A549 (cell line): ENCODE measurements at regions not wholly inside any gene's neighbourhood (a gene's known extent, or its start where the extent isn't known, plus 50 kb on each side); places are given as distances from the start of the nearest gene placed in this dataset.

ENCODE experiments used
- ATAC-seq, 2 experiments: fragments of 200-7000 bp in 1 of 2; fragments of >200 bp in 1 of 2; cut with Nextera tagmentation in 1 of 2; cut with Tn5 transposase in 1 of 2; 3 replicates each; pipeline versions ENCODE4 v1.8.0 to v1.9.1; 2018 to 2020; ENCODE audit warnings: mild to moderate bottlenecking in 1 of 2, moderate library complexity in 1 of 2
- CTCF ChIA-PET: fragments of 300-600 bp; sonication (Branson Sonifier 250); formaldehyde crosslinking; extraction: SDS; loops from one replicate; lab custom pipeline; 2021; ENCODE audit warnings: antibody characterized with exemption, inconsistent platforms; lab: Yijun Ruan, JAX
- POLR2A ChIA-PET: fragments of 350-600 bp; formaldehyde crosslinking; extraction: SDS; loops from one replicate; lab custom pipeline; 2021; ENCODE audit warnings: antibody characterized with exemption, inconsistent platforms; lab: Yijun Ruan, JAX
- DNase-seq, 2 experiments: peaks; one replicate each; pipeline versions ENCODE4 v3.0.0 to v3.0.0-alpha.2; 2011 to 2016; ENCODE audit warnings: low read depth in 1 of 2, low spot score in 1 of 2
- FAIRE-seq: peaks from 2 replicates; lab custom pipeline; 2011; peaks lifted over from hg19 to GRCh38; lab: Jason Lieb, UNC
- H3K27ac ChIP-seq, 2 experiments: fragments of >200 bp; sonication (Bioruptor Twin); formaldehyde crosslinking; 3 replicates each; pipeline ENCODE4 v1.5.1; 2016 to 2017
- H3K4me1 ChIP-seq: fragments of >200 bp; sonication (Bioruptor Twin); formaldehyde crosslinking; 3 replicates; pipeline ENCODE4 v1.6.1; 2016
- H3K4me2 ChIP-seq: fragments of >200 bp; sonication (Bioruptor Twin); formaldehyde crosslinking; 3 replicates; pipeline ENCODE4 v1.6.1; 2016
- H3K4me3 ChIP-seq: fragments of >200 bp; sonication (Bioruptor Twin); formaldehyde crosslinking; 3 replicates; pipeline ENCODE4 v1.5.1; 2016
- H3K9me3 ChIP-seq: fragments of >200 bp; sonication (Bioruptor Twin); formaldehyde crosslinking; 3 replicates; pipeline ENCODE4 v1.6.1; 2016
- CBX8 ChIP-seq: fragments of 200-600 bp; sonication (generic); IDR thresholded peaks from 2 replicates; pipeline ENCODE4 v1.6.1; 2016
- CHD2 ChIP-seq: fragments of 150-350 bp; IDR thresholded peaks from 2 replicates; pipeline ENCODE4 v1.6.1; 2014; ENCODE audit warnings: low read length; ENCODE audit not compliant: partially characterized antibody
- CHD4 ChIP-seq: fragments of 200-600 bp; sonication (generic); IDR thresholded peaks from 2 replicates; pipeline ENCODE4 v1.6.1; 2016; ENCODE audit warnings: antibody characterized with exemption, mild to moderate bottlenecking, borderline replicate concordance
- EHF ChIP-seq: fragments of 250-450 bp; sonication (Bioruptor Pico); IDR thresholded peaks from 2 replicates; pipeline ENCODE4 v1.5.0; 2020; ENCODE audit warnings: mild to moderate bottlenecking
- EHMT2 ChIP-seq: fragments of 200-600 bp; sonication (generic); IDR thresholded peaks from 2 replicates; pipeline ENCODE4 v1.6.1; 2016; ENCODE audit warnings: antibody characterized with exemption, low read depth, mild to moderate bottlenecking, moderate library complexity
- EP300 ChIP-seq, 2 experiments: fragments of >200 bp; sonication (Bioruptor Twin); formaldehyde crosslinking; IDR thresholded peaks; 2 replicates in 1 of 2; 3 replicates in 1 of 2; pipeline ENCODE4 v1.6.1; 2016 to 2017
- ESRRA ChIP-seq: fragments of 150-350 bp; IDR thresholded peaks from 2 replicates; pipeline ENCODE4 v1.6.1; 2014; ENCODE audit warnings: mild to moderate bottlenecking, low read length, borderline replicate concordance
- GATA3 ChIP-seq: IDR thresholded peaks from 2 replicates; pipeline ENCODE4 v1.6.1; 2012; ENCODE audit warnings: borderline replicate concordance
- HEYL ChIP-seq: fragments of 250-450 bp; sonication (Bioruptor Pico); IDR thresholded peaks from 2 replicates; pipeline ENCODE4 v1.8.0; 2021; ENCODE audit warnings: mild to moderate bottlenecking, moderate library complexity
- HOXB5 ChIP-seq: fragments of 250-450 bp; sonication (Bioruptor Pico); IDR thresholded peaks from 2 replicates; pipeline ENCODE4 v1.5.0; 2020; ENCODE audit warnings: mild to moderate bottlenecking, moderate library complexity
- JUN ChIP-seq, 2 experiments: fragments of >200 bp; sonication (Bioruptor Twin); formaldehyde crosslinking; IDR thresholded peaks; 2 replicates in 1 of 2; 3 replicates in 1 of 2; pipeline ENCODE4 v1.6.1; 2016 to 2017
- JUNB ChIP-seq: fragments of >200 bp; sonication (Bioruptor Twin); formaldehyde crosslinking; IDR thresholded peaks from 2 replicates; pipeline ENCODE4 v1.6.1; 2016
- KDM1A ChIP-seq: fragments of 200-600 bp; sonication (generic); IDR thresholded peaks from 2 replicates; pipeline ENCODE4 v1.6.1; 2016; ENCODE audit warnings: low read depth, mild to moderate bottlenecking
- MYC ChIP-seq: IDR thresholded peaks from 2 replicates; pipeline ENCODE4 v1.6.1; 2012; ENCODE audit warnings: mild to moderate bottlenecking, inconsistent platforms, low read length, improper control_type of control experiment, borderline replicate concordance
- NFE2L2 ChIP-seq: fragments of 150-350 bp; conservative IDR thresholded peaks from 2 replicates; pipeline ENCODE4 v1.6.1; 2014; ENCODE audit warnings: low read length
- POLR2A ChIP-seq: IDR thresholded peaks from 2 replicates; pipeline ENCODE4 v1.6.1; 2012; ENCODE audit warnings: mild to moderate bottlenecking, low read length
- POLR2AphosphoS2 ChIP-seq: conservative IDR thresholded peaks from 2 replicates; pipeline ENCODE4 v1.6.1; 2012; ENCODE audit warnings: low read length, improper control_type of control experiment, inconsistent platforms
- RAD21 ChIP-seq, 2 experiments: fragments of >200 bp in 1 of 2; sonication (Bioruptor Twin) in 1 of 2; formaldehyde crosslinking in 1 of 2; IDR thresholded peaks in 1 of 2; conservative IDR thresholded peaks in 1 of 2; 2 replicates in 1 of 2; 3 replicates in 1 of 2; pipeline ENCODE4 v1.6.1; 2012 to 2018; ENCODE audit warnings: inconsistent platforms in 1 of 2
- RCOR1 ChIP-seq: fragments of 150-350 bp; IDR thresholded peaks from 2 replicates; pipeline ENCODE4 v1.6.1; 2014; ENCODE audit warnings: antibody characterized with exemption, low read length, low read depth
- RFX5 ChIP-seq: fragments of 450-650 bp; IDR thresholded peaks from 2 replicates; pipeline ENCODE4 v1.7.1; 2014; ENCODE audit warnings: antibody characterized with exemption, mild to moderate bottlenecking, moderate library complexity
- SMC3 ChIP-seq: fragments of >200 bp; sonication (Bioruptor Twin); formaldehyde crosslinking; IDR thresholded peaks from 3 replicates; pipeline ENCODE4 v1.6.1; 2018; ENCODE audit warnings: inconsistent platforms
- TFCP2L1 ChIP-seq: fragments of 250-450 bp; sonication (Bioruptor Pico); IDR thresholded peaks from 2 replicates; pipeline ENCODE4 v1.5.0; 2021; ENCODE audit warnings: mild to moderate bottlenecking
- TP53 ChIP-seq: fragments of 250-450 bp; sonication (Bioruptor Pico); IDR thresholded peaks from 2 replicates; pipeline ENCODE4 v1.5.0; 2021; ENCODE audit warnings: mild to moderate bottlenecking, moderate library complexity
- ZSCAN20 ChIP-seq: fragments of 250-450 bp; sonication (Bioruptor Pico); IDR thresholded peaks from 2 replicates; pipeline ENCODE4 v1.8.0; 2022; ENCODE audit warnings: mild to moderate bottlenecking, moderate library complexity
- WGBS: methylation state at CpG from one replicate; pipeline ENCODE4 v1.1.6; 2017; ENCODE audit errors: missing lambda C conversion rate; 5-methylcytosine and 5-hydroxymethylcytosine counted together
- TF ChIP-seq, protein P1 (sequence below): IDR thresholded peaks from 2 replicates; pipeline ENCODE4 v1.6.1; 2012; ENCODE audit warnings: low read depth, borderline replicate concordance
- TF ChIP-seq, protein P2 (sequence below): fragments of 150-350 bp; IDR thresholded peaks from 2 replicates; pipeline ENCODE4 v1.6.1; 2014; ENCODE audit warnings: low read depth, mild to moderate bottlenecking, low read length
- TF ChIP-seq, protein P3 (sequence below): IDR thresholded peaks from 2 replicates; pipeline ENCODE4 v1.6.1; 2012
- TF ChIP-seq, protein P4 (sequence below): fragments of 250-450 bp; sonication (Bioruptor Pico); IDR thresholded peaks from 2 replicates; pipeline ENCODE4 v1.5.0; 2020; ENCODE audit warnings: low read depth, mild to moderate bottlenecking, moderate library complexity
- TF ChIP-seq, protein P5 (sequence below): fragments of 250-450 bp; sonication (Bioruptor Pico); IDR thresholded peaks from 2 replicates; pipeline ENCODE4 v1.5.0; 2021; ENCODE audit warnings: mild to moderate bottlenecking, moderate library complexity, borderline replicate concordance
- TF ChIP-seq, protein P6 (sequence below): fragments of 450-650 bp; IDR thresholded peaks from 2 replicates; pipeline ENCODE4 v1.6.1; 2014; ENCODE audit warnings: antibody characterized with exemption

DNA sequence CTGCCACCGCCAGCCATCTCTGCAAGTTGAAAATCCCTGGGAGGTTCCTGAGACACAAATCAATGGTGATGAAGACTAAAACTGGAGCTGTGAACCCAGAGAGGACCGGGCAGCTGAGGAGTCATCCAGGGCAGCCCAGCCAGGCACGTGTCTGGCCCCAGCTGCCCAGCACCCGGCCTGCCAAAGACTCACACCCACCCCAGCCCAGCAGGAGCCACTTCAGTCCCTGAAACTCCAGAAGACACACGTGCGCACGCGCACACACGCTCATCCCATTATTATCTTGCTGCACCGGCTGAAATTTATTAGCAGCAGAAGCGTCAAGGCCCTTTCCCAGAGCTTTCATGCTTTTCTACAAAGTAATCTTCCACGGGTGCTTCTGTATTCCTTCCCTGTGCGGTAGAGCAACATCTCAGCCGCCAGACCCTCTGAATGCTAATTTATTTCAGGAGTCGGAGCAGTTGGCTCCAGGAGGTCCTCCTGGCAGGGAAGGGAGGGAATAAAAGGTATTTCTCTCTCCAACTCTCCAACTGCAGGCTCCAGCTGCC lies 59.8 kb upstream of the RBFOX3 start:
- no peak; a peak in 1 of 6 replicates for ATAC-seq
- peaks cover 29% of the 10 kb centered on the region for H3K9me3 ChIP-seq
- H3K4me1 ChIP-seq = no peaks in the 10 kb centered on the region
- no peak for TF ChIP-seq CBX8
- no peak for TF ChIP-seq JUN (IDR thresholded peaks at IDR 0.05)
- TF ChIP-seq, protein P1, sequence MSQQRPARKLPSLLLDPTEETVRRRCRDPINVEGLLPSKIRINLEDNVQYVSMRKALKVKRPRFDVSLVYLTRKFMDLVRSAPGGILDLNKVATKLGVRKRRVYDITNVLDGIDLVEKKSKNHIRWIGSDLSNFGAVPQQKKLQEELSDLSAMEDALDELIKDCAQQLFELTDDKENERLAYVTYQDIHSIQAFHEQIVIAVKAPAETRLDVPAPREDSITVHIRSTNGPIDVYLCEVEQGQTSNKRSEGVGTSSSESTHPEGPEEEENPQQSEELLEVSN = no peak
- no peak for TF ChIP-seq NFE2L2
- TF ChIP-seq, protein P2, sequence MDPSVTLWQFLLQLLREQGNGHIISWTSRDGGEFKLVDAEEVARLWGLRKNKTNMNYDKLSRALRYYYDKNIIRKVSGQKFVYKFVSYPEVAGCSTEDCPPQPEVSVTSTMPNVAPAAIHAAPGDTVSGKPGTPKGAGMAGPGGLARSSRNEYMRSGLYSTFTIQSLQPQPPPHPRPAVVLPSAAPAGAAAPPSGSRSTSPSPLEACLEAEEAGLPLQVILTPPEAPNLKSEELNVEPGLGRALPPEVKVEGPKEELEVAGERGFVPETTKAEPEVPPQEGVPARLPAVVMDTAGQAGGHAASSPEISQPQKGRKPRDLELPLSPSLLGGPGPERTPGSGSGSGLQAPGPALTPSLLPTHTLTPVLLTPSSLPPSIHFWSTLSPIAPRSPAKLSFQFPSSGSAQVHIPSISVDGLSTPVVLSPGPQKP = no peak
- no peak for TF ChIP-seq EHF (CRISPR knock-in tag)
- TF ChIP-seq, protein P3, sequence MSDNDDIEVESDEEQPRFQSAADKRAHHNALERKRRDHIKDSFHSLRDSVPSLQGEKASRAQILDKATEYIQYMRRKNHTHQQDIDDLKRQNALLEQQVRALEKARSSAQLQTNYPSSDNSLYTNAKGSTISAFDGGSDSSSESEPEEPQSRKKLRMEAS = no peak
- TF ChIP-seq RAD21 (conservative IDR thresholded peaks at IDR 0.05 in 1 of 2, IDR thresholded peaks at IDR 0.05 in 1 of 2) = no peak
- TF ChIP-seq KDM1A = no peak
- no peak for TF ChIP-seq CHD4
- no peak for TF ChIP-seq ZSCAN20 (CRISPR knock-in tag)
- TF ChIP-seq, protein P4, sequence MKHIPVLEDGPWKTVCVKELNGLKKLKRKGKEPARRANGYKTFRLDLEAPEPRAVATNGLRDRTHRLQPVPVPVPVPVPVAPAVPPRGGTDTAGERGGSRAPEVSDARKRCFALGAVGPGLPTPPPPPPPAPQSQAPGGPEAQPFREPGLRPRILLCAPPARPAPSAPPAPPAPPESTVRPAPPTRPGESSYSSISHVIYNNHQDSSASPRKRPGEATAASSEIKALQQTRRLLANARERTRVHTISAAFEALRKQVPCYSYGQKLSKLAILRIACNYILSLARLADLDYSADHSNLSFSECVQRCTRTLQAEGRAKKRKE (CRISPR knock-in tag) = no peak
- no peak for TF ChIP-seq ESRRA
- no peak for TF ChIP-seq POLR2A
- no peak for TF ChIP-seq MYC
- TF ChIP-seq TFCP2L1 (CRISPR knock-in tag) = no peak
- TF ChIP-seq EP300 (IDR thresholded peaks at IDR 0.05) = no peak
- TF ChIP-seq, protein P5, sequence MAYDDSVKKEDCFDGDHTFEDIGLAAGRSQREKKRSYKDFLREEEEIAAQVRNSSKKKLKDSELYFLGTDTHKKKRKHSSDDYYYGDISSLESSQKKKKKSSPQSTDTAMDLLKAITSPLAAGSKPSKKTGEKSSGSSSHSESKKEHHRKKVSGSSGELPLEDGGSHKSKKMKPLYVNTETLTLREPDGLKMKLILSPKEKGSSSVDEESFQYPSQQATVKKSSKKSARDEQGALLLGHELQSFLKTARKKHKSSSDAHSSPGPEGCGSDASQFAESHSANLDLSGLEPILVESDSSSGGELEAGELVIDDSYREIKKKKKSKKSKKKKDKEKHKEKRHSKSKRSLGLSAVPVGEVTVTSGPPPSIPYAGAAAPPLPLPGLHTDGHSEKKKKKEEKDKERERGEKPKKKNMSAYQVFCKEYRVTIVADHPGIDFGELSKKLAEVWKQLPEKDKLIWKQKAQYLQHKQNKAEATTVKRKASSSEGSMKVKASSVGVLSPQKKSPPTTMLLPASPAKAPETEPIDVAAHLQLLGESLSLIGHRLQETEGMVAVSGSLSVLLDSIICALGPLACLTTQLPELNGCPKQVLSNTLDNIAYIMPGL (CRISPR knock-in tag) = no peak
- TF ChIP-seq, protein P6, sequence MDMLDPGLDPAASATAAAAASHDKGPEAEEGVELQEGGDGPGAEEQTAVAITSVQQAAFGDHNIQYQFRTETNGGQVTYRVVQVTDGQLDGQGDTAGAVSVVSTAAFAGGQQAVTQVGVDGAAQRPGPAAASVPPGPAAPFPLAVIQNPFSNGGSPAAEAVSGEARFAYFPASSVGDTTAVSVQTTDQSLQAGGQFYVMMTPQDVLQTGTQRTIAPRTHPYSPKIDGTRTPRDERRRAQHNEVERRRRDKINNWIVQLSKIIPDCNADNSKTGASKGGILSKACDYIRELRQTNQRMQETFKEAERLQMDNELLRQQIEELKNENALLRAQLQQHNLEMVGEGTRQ = no peak
- TF ChIP-seq SMC3 = no peak
- H3K4me2 ChIP-seq = no peak overlapping the region
- no peak overlapping the region for H3K27ac ChIP-seq
- FAIRE-seq = no peak
- 61% methylated on average over 15 of the region's 15 CpGs for WGBS
- DNase-seq = no peak
- CTCF ChIA-PET = interaction anchor here (0.5 to 1.6 kb wide), 5 partner anchors 12 to 281 kb away, joined by 3 to 8 read pairs (median 3); no protein-coding TSS in a partner anchor
- POLR2A ChIA-PET = no interaction called here
- no peak overlapping the region for H3K4me3 ChIP-seq

DNA sequence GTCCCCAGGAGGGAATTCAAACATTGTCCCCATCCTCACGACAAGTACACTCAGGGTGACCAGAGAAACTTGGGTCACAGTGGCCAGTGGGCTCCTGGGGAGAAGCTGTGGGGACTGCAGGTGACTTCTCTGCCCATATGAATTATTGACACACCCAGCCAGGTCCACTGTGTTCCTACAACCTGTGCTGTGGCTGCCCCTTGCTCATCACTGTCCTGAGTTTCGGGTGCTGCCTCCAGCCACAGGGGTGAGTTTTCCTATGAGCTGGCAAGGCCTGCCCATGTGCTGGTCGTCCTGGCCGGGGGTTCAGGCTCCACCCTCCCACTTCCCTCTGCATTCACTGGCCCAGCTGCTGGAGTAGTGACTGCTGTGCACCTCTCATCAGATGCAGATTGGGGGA lies 59.0 kb upstream of the RBFOX3 start:
- 38% methylated on average over 4 of the region's 4 CpGs for WGBS
- H3K4me1 ChIP-seq = no peaks in the 10 kb centered on the region
- CTCF ChIA-PET = interaction anchor here (0.6 to 1.6 kb wide), 4 partner anchors 11 to 72 kb away, joined by 3 to 8 read pairs (median 3); no protein-coding TSS in a partner anchor
- DNase-seq = no peak
- no peak for TF ChIP-seq RCOR1
- TF ChIP-seq EHMT2 = no peak
- no peak for TF ChIP-seq ZSCAN20 (CRISPR knock-in tag)
- no peak for TF ChIP-seq JUNB
- TF ChIP-seq HEYL (CRISPR knock-in tag) = no peak
- no peak for TF ChIP-seq SMC3
- TF ChIP-seq CHD2 = no peak
- TF ChIP-seq CHD4 = no peak
- no peak for TF ChIP-seq POLR2AphosphoS2
- TF ChIP-seq HOXB5 (CRISPR knock-in tag) = no peak
- no peak for TF ChIP-seq GATA3
- no peak for TF ChIP-seq TP53
- no peak for TF ChIP-seq RFX5
- peaks cover 28% of the 10 kb centered on the region for H3K9me3 ChIP-seq
- no peak for FAIRE-seq
- no peak overlapping the region for H3K4me3 ChIP-seq
- no peak for ATAC-seq
- no peak overlapping the region for H3K27ac ChIP-seq
- POLR2A ChIA-PET = no interaction called here
- no peak overlapping the region for H3K4me2 ChIP-seq
